ENCODE measurements at regions not wholly inside any gene's neighbourhood (a gene's known extent, or its start where the extent isn't known, plus 50 kb on each side); places are given as distances from the start of the nearest gene placed in this dataset.
A peak's percentile ranks its signal among the peaks of the same experiment; 100 is the strongest.

DNA sequence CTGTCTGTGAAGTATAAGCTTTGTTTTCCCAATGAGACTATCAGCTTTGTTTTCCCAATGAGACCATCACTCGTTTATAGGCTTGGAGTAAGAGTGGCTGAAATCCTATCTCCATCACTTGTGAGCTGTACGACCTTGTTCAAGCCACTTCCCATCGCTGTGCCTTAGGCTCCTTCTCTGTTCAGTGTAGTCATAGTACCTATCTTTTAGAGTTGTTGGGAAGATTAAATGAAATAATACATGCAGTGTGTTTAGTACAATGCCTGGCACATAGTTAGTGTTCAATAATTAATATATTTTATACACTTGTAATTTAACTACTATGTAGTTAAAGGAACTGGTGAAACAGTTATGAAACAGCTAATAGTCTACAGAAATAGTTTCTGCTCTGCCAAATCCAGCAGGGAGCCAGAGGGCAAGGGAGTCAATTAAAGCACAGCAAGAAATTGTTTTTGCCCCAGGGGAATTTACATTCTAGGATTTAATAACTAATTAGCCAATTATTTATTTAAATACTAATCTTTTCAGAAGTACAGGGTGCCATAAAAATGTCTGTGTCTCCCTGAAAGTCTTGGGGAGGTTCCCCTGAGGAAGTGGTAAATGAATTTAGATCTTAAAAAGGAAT, 139.3 kb upstream of the HMCN1 start:
- H3K79me2 ChIP-seq (ENCODE audit: low read length) = no peaks in the 10 kb centered on the region
- no peak overlapping the region for H3K4me2 ChIP-seq (ENCODE audit: low read length)
- peaks cover 4% of the 10 kb centered on the region; the same call in 1 of the 2 replicates for H3K4me1 ChIP-seq (ENCODE audit: insufficient read depth, low read length)
- POLR2A ChIA-PET (ENCODE audit: unreplicated experiment) = no interaction called here
- H3K9me2 ChIP-seq (replicated peaks; ENCODE audit: low read length) = no peaks in the 10 kb centered on the region
- no peak overlapping the region for H2AFZ ChIP-seq (ENCODE audit: low read length)
- no peak overlapping the region for H3K27ac ChIP-seq (ENCODE audit: low read length)
- H3K9ac ChIP-seq (ENCODE audit: low read length) = no peak overlapping the region
- no peaks in the 10 kb centered on the region for H3K36me3 ChIP-seq (ENCODE audit: low read depth, low read length)
- no TSS peak for BruUV-seq (replicated peaks)
- no peak for ATAC-seq
- no peaks in the 10 kb centered on the region for H4K20me1 ChIP-seq (ENCODE audit: low read length)
- intact Hi-C loops (cut with micrococcal nuclease) = loop anchor here (5.0 to 10.0 kb wide), 2 partner anchors 283 to 360 kb away; no protein-coding TSS in a partner anchor
- TF ChIP-seq EZH2phosphoT487 (IDR thresholded peaks at IDR 0.05; ENCODE audit: borderline replicate concordance, low read length) (no peak), EZH2 (IDR thresholded peaks at IDR 0.05; ENCODE audit: low read length, unreplicated experiment) (no peak)
- TF ChIP-seq, protein P1, sequence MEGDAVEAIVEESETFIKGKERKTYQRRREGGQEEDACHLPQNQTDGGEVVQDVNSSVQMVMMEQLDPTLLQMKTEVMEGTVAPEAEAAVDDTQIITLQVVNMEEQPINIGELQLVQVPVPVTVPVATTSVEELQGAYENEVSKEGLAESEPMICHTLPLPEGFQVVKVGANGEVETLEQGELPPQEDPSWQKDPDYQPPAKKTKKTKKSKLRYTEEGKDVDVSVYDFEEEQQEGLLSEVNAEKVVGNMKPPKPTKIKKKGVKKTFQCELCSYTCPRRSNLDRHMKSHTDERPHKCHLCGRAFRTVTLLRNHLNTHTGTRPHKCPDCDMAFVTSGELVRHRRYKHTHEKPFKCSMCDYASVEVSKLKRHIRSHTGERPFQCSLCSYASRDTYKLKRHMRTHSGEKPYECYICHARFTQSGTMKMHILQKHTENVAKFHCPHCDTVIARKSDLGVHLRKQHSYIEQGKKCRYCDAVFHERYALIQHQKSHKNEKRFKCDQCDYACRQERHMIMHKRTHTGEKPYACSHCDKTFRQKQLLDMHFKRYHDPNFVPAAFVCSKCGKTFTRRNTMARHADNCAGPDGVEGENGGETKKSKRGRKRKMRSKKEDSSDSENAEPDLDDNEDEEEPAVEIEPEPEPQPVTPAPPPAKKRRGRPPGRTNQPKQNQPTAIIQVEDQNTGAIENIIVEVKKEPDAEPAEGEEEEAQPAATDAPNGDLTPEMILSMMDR (conservative IDR thresholded peaks at IDR 0.05; ENCODE audit: low read depth, low read length) = no peak
- H3K27me3 ChIP-seq (ENCODE audit: low read length) = no peaks in the 10 kb centered on the region
- DNase-seq = no peak
- H3F3A ChIP-seq (ENCODE audit: low read length, unreplicated experiment) = no peaks in the 10 kb centered on the region
- no peak overlapping the region for H3K4me3 ChIP-seq (ENCODE audit: low read length)
- no peaks in the 10 kb centered on the region for H3K9me3 ChIP-seq (ENCODE audit: low read length)
- CTCF ChIA-PET = no interaction called here

- Histone ChIP-seq H3F3A (ENCODE audit: low read length, unreplicated experiment) (no peaks in the 10 kb centered on the region), H3K9me2 (replicated peaks; ENCODE audit: low read length) (no peaks in the 10 kb centered on the region), H3K9ac (ENCODE audit: low read length) (no peak overlapping the region), H3K9me3 (ENCODE audit: low read length) (no peaks in the 10 kb centered on the region), H4K20me1 (ENCODE audit: low read length) (no peaks in the 10 kb centered on the region), H3K4me2 (ENCODE audit: low read length) (no peak overlapping the region), H3K79me2 (ENCODE audit: low read length) (no peaks in the 10 kb centered on the region), H3K27ac (ENCODE audit: low read length) (no peak overlapping the region), H3K36me3 (ENCODE audit: low read depth, low read length) (no peaks in the 10 kb centered on the region), H3K4me1 (ENCODE audit: insufficient read depth, low read length) (peaks cover 4% of the 10 kb centered on the region; the same call in 1 of the 2 replicates), H3K4me3 (ENCODE audit: low read length) (no peak overlapping the region), H2AFZ (ENCODE audit: low read length) (no peak overlapping the region), H3K27me3 (ENCODE audit: low read length) (no peaks in the 10 kb centered on the region)
- POLR2A ChIA-PET (ENCODE audit: unreplicated experiment) = no interaction called here
- no peak for ATAC-seq
- CTCF ChIA-PET = no interaction called here
- DNase-seq = no peak
- TF ChIP-seq EZH2 (IDR thresholded peaks at IDR 0.05; ENCODE audit: low read length, unreplicated experiment) = no peak
- no TSS peak for BruUV-seq (replicated peaks)
- intact Hi-C loops (cut with micrococcal nuclease) = loop anchor here (10.0 kb wide), 1 partner anchor 358 kb away; no protein-coding TSS in a partner anchor
Measured at GRCh38 chr1:185593271-185593670, 140.9 kb upstream of the HMCN1 start.

- Histone ChIP-seq H3K4me1 (ENCODE audit: insufficient read depth, low read length) (peaks cover 11% of the 10 kb centered on the region), H3K27me3 (ENCODE audit: low read length) (no peaks in the 10 kb centered on the region), H3K9me2 (replicated peaks; ENCODE audit: low read length) (no peaks in the 10 kb centered on the region), H2AFZ (ENCODE audit: low read length) (no peak overlapping the region), H4K20me1 (ENCODE audit: low read length) (no peaks in the 10 kb centered on the region), H3K4me3 (ENCODE audit: low read length) (no peak overlapping the region), H3K79me2 (ENCODE audit: low read length) (no peaks in the 10 kb centered on the region), H3K36me3 (ENCODE audit: low read depth, low read length) (no peaks in the 10 kb centered on the region; the same call in 1 of the 2 replicates), H3K27ac (ENCODE audit: low read length) (0 out of 2 replicates have a peak overlapping the region, but pooled peaks have one; percentile 9), H3K9ac (ENCODE audit: low read length) (no peak overlapping the region), H3K4me2 (ENCODE audit: low read length) (peak overlapping the region; percentile 19; the same call in 1 of the 2 replicates), H3K9me3 (ENCODE audit: low read length) (0 out of 2 replicates have a peak, but pooled peaks cover 7% of the 10 kb centered on the region), H3F3A (ENCODE audit: low read length, unreplicated experiment) (no peaks in the 10 kb centered on the region)
- POLR2A ChIA-PET (ENCODE audit: unreplicated experiment) = no interaction called here
- DNase-seq (peak; percentile 77), ATAC-seq (peak; percentile 69)
- intact Hi-C loops (cut with micrococcal nuclease) = no loop called here
- TF ChIP-seq EZH2 (IDR thresholded peaks at IDR 0.05; ENCODE audit: low read length, unreplicated experiment) (no peak), EZH2phosphoT487 (IDR thresholded peaks at IDR 0.05; ENCODE audit: borderline replicate concordance, low read length) (no peak)
- TF ChIP-seq, protein P1 (conservative IDR thresholded peaks at IDR 0.05; ENCODE audit: low read depth, low read length) = no peak
- BruUV-seq (replicated peaks) = no TSS peak
- CTCF ChIA-PET = no interaction called here
Measured at GRCh38 chr1:185585770-185586169, 148.4 kb upstream of the HMCN1 start.

Data from PC-3 (cell line).